HL-60 (cell line): ENCODE measurements at regions not wholly inside any gene's neighbourhood (a gene's known extent, or its start where the extent isn't known, plus 50 kb on each side); places are given as distances from the start of the nearest gene placed in this dataset.

Experiments
- DNase-seq, 2 experiments: peaks; one replicate each; pipeline ENCODE4 v3.0.0-alpha.2; 2010 to 2020; ENCODE audit warnings: low read depth in 1 of 2, low spot score in 1 of 2
- H3K27ac ChIP-seq: fragments of 250-450 bp; sonication (Bioruptor Pico); replicated peaks from 2 replicates; pipeline ENCODE4 v1.5.1; 2020; ENCODE audit warnings: mild to moderate bottlenecking, moderate library complexity
- H3K27me3 ChIP-seq: fragments of 250-450 bp; sonication (Bioruptor Pico); 2 replicates; pipeline ENCODE4 v1.5.1; 2021; ENCODE audit warnings: mild to moderate bottlenecking, moderate library complexity; ENCODE audit not compliant: insufficient read depth, poor library complexity, severe bottlenecking
- H3K4me3 ChIP-seq: replicated peaks from 2 replicates; pipeline ENCODE4 v1.5.1; 2011; ENCODE audit warnings: mild to moderate bottlenecking, control low read depth, low read length; ENCODE audit not compliant: insufficient read depth
- GABPA ChIP-seq: IDR thresholded peaks from 2 replicates; pipeline ENCODE4 v1.6.1; 2012; ENCODE audit warnings: low read depth
- POLR2AphosphoS5 ChIP-seq: IDR thresholded peaks from 2 replicates; pipeline ENCODE4 v1.6.1; 2012; ENCODE audit warnings: low read depth
- SPI1 ChIP-seq: IDR thresholded peaks from 2 replicates; pipeline ENCODE4 v1.6.1; 2012; ENCODE audit warnings: low read depth, mild to moderate bottlenecking, borderline replicate concordance
- TF ChIP-seq, protein P1 (sequence below): IDR thresholded peaks from 2 replicates; pipeline ENCODE4 v1.6.1; 2012; ENCODE audit warnings: low read depth; ENCODE audit not compliant: insufficient replicate concordance
- TF ChIP-seq, protein P2 (sequence below): IDR thresholded peaks from one replicate; pipeline ENCODE4 v1.5.1; 2011; ENCODE audit warnings: low read length, control low read depth, inconsistent platforms; ENCODE audit not compliant: insufficient read depth

- Histone ChIP-seq H3K4me3 (no peak overlapping the region), H3K27me3 (no peaks in the 10 kb centered on the region), H3K27ac (no peak overlapping the region)
- DNase-seq = no peak
- no peak for TF ChIP-seq GABPA
- no peak for TF ChIP-seq POLR2AphosphoS5
- no peak for TF ChIP-seq SPI1
- TF ChIP-seq, protein P1, sequence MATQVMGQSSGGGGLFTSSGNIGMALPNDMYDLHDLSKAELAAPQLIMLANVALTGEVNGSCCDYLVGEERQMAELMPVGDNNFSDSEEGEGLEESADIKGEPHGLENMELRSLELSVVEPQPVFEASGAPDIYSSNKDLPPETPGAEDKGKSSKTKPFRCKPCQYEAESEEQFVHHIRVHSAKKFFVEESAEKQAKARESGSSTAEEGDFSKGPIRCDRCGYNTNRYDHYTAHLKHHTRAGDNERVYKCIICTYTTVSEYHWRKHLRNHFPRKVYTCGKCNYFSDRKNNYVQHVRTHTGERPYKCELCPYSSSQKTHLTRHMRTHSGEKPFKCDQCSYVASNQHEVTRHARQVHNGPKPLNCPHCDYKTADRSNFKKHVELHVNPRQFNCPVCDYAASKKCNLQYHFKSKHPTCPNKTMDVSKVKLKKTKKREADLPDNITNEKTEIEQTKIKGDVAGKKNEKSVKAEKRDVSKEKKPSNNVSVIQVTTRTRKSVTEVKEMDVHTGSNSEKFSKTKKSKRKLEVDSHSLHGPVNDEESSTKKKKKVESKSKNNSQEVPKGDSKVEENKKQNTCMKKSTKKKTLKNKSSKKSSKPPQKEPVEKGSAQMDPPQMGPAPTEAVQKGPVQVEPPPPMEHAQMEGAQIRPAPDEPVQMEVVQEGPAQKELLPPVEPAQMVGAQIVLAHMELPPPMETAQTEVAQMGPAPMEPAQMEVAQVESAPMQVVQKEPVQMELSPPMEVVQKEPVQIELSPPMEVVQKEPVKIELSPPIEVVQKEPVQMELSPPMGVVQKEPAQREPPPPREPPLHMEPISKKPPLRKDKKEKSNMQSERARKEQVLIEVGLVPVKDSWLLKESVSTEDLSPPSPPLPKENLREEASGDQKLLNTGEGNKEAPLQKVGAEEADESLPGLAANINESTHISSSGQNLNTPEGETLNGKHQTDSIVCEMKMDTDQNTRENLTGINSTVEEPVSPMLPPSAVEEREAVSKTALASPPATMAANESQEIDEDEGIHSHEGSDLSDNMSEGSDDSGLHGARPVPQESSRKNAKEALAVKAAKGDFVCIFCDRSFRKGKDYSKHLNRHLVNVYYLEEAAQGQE = no peak
- TF ChIP-seq, protein P2, sequence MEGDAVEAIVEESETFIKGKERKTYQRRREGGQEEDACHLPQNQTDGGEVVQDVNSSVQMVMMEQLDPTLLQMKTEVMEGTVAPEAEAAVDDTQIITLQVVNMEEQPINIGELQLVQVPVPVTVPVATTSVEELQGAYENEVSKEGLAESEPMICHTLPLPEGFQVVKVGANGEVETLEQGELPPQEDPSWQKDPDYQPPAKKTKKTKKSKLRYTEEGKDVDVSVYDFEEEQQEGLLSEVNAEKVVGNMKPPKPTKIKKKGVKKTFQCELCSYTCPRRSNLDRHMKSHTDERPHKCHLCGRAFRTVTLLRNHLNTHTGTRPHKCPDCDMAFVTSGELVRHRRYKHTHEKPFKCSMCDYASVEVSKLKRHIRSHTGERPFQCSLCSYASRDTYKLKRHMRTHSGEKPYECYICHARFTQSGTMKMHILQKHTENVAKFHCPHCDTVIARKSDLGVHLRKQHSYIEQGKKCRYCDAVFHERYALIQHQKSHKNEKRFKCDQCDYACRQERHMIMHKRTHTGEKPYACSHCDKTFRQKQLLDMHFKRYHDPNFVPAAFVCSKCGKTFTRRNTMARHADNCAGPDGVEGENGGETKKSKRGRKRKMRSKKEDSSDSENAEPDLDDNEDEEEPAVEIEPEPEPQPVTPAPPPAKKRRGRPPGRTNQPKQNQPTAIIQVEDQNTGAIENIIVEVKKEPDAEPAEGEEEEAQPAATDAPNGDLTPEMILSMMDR = no peak
These were observed 61.0 kb downstream of the GTPBP8 start for GRCh38 chr3:113051787-113052186.

DNA sequence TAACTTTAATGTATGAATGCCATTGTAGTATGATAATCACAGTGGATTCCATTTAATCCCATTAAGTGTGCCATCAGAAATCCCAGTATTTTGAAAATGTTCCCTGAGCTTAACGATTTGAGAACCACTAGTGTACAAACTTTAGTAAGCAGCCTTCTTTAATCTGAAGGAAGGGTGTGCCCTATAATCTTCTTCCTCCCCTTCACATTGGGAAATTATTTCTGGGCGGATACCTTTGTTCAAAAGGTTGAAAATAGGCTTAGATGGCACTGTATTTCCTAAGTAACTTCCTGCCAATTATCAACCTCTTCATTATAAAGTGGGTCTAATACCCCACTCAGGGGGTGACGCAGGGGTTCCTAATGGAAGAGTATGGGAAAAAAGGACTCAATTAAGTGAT lies 62.4 kb downstream of the GTPBP8 start:
- TF ChIP-seq POLR2AphosphoS5 = no peak
- TF ChIP-seq, protein P2 = no peak
- no peak for TF ChIP-seq SPI1
- TF ChIP-seq, protein P1 = no peak
- TF ChIP-seq GABPA = no peak
- DNase-seq = no peak

GRCh38 chr3:113054552-113054951 lies 63.8 kb downstream of the GTPBP8 start:
- TF ChIP-seq SPI1 = no peak
- TF ChIP-seq GABPA = no peak
- TF ChIP-seq, protein P1 = no peak
- TF ChIP-seq POLR2AphosphoS5 = no peak
- TF ChIP-seq, protein P2 = no peak
- Histone ChIP-seq H3K27me3 (no peaks in the 10 kb centered on the region), H3K27ac (no peak overlapping the region), H3K4me3 (no peak overlapping the region)
- DNase-seq = peak; percentile 45 to 76

More for the DNA sequence above, 62.4 kb downstream of the GTPBP8 start:
- H3K4me3 ChIP-seq = no peak overlapping the region
- no peaks in the 10 kb centered on the region for H3K27me3 ChIP-seq
- H3K27ac ChIP-seq = no peak overlapping the region
